ENCODE measurements at regions not wholly inside any gene's neighbourhood (a gene's known extent, or its start where the extent isn't known, plus 50 kb on each side); places are given as distances from the start of the nearest gene placed in this dataset.

- Histone ChIP-seq H3K9me3 (ENCODE audit: low read length) (no peaks in the 10 kb centered on the region), H3K4me2 (ENCODE audit: low read depth, low read length) (no peak overlapping the region), H3K27me3 (ENCODE audit: control insufficient read depth in 1 of 2, insufficient read depth in 2 of 2, low read length in 2 of 2) (no peaks in the 10 kb centered on the region), H3K27ac (ENCODE audit: extremely low read length, insufficient read depth, low read length) (no peak overlapping the region), H3K4me3 (replicated peaks in 1 of 3; ENCODE audit: insufficient read depth in 1 of 3, low read depth in 2 of 3, low read length in 3 of 3) (no peak overlapping the region), H3K4me1 (ENCODE audit: insufficient read depth, low read length) (no peaks in the 10 kb centered on the region), H3K79me2 (ENCODE audit: insufficient read depth, low read length) (no peaks in the 10 kb centered on the region), H3K9ac (ENCODE audit: insufficient read depth, low read depth, low read length) (no peak overlapping the region), H3K36me3 (replicated peaks in 1 of 2; ENCODE audit: control insufficient read depth in 1 of 2, insufficient read depth in 2 of 2, low read length in 2 of 2) (no peaks in the 10 kb centered on the region), H4K20me1 (ENCODE audit: insufficient read depth, low read length) (no peaks in the 10 kb centered on the region), H2AFZ (ENCODE audit: low read length) (no peak overlapping the region)
- FAIRE-seq, result no peak
- WGBS (ENCODE audit: low lambda C conversion rate), result 4% methylated on average over 6 of the region's 6 CpGs
- ATAC-seq, result no peak
- DNase-seq (ENCODE audit: low spot score), result no peak
- in situ Hi-C loops (cut with HindIII; ENCODE audit: extremely low pct_ligation_motif_present, low pct_unique_long_range_greater_than_20kb) (no loop called here), intact Hi-C loops (cut with micrococcal nuclease; ENCODE audit: unreplicated experiment) (no loop called here)
- ChIA-PET CTCF (ENCODE audit: low intra/inter-chr PET ratio, low total read pairs) (no interaction called here), POLR2A (no interaction called here)
- BruUV-seq (replicated peaks), result no TSS peak
- TF ChIP-seq, protein P1, sequence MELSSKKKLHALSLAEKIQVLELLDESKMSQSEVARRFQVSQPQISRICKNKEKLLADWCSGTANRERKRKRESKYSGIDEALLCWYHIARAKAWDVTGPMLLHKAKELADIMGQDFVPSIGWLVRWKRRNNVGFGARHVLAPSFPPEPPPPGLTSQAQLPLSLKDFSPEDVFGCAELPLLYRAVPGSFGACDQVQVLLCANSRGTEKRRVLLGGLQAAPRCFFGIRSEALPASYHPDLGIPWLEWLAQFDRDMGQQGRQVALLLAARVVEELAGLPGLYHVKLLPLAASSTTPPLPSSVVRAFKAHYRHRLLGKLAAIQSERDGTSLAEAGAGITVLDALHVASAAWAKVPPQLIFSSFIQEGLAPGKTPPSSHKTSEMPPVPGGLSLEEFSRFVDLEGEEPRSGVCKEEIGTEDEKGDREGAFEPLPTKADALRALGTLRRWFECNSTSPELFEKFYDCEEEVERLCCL (CRISPR knock-in tag; IDR thresholded peaks at IDR 0.05; ENCODE audit: borderline replicate concordance), result no peak
- TF ChIP-seq RFX1 (IDR thresholded peaks at IDR 0.05) (no peak), ZNF839 (CRISPR knock-in tag; IDR thresholded peaks at IDR 0.05; ENCODE audit: borderline replicate concordance) (no peak), ZNF687 (CRISPR knock-in tag; IDR thresholded peaks at IDR 0.05) (no peak), ZNF282 (IDR thresholded peaks at IDR 0.05; ENCODE audit: partially characterized antibody) (no peak), ZNF703 (CRISPR knock-in tag; IDR thresholded peaks at IDR 0.05; ENCODE audit: borderline replicate concordance) (no peak), ZNF841 (CRISPR knock-in tag; IDR thresholded peaks at IDR 0.05; ENCODE audit: borderline replicate concordance) (no peak), KDM6A (CRISPR knock-in tag; IDR thresholded peaks at IDR 0.05; ENCODE audit: low read depth) (no peak), ZNF75D (CRISPR knock-in tag; IDR thresholded peaks at IDR 0.05; ENCODE audit: borderline replicate concordance) (no peak), NCOR1 (IDR thresholded peaks at IDR 0.05; ENCODE audit: borderline replicate concordance, low read length) (no peak), RELA (CRISPR knock-in tag; IDR thresholded peaks at IDR 0.05) (no peak), PHB2 (IDR thresholded peaks at IDR 0.05; ENCODE audit: partially characterized antibody) (no peak), NR2F2 (IDR thresholded peaks at IDR 0.05; ENCODE audit: borderline replicate concordance, low read depth) (no peak), MYC (CRISPR knock-in tag; IDR thresholded peaks at IDR 0.05; ENCODE audit: borderline replicate concordance) (no peak), ZNF383 (CRISPR knock-in tag; IDR thresholded peaks at IDR 0.05; ENCODE audit: borderline replicate concordance) (no peak), CC2D1A (CRISPR knock-in tag; IDR thresholded peaks at IDR 0.05) (no peak), IRX3 (CRISPR knock-in tag; IDR thresholded peaks at IDR 0.05; ENCODE audit: borderline replicate concordance, low read depth) (no peak), HNRNPUL1 (IDR thresholded peaks at IDR 0.05; ENCODE audit: low read depth, low read length) (no peak)
- TF ChIP-seq, protein P2, sequence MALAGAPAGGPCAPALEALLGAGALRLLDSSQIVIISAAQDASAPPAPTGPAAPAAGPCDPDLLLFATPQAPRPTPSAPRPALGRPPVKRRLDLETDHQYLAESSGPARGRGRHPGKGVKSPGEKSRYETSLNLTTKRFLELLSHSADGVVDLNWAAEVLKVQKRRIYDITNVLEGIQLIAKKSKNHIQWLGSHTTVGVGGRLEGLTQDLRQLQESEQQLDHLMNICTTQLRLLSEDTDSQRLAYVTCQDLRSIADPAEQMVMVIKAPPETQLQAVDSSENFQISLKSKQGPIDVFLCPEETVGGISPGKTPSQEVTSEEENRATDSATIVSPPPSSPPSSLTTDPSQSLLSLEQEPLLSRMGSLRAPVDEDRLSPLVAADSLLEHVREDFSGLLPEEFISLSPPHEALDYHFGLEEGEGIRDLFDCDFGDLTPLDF (CRISPR knock-in tag; IDR thresholded peaks at IDR 0.05), result no peak
These were observed 184.9 kb downstream of the UBE2E3 start for GRCh38 chr2:181165199-181165868.

Measured in HepG2 (cell line).